ENCODE measurements at regions not wholly inside any gene's neighbourhood (a gene's known extent, or its start where the extent isn't known, plus 50 kb on each side); places are given as distances from the start of the nearest gene placed in this dataset.

DNA sequence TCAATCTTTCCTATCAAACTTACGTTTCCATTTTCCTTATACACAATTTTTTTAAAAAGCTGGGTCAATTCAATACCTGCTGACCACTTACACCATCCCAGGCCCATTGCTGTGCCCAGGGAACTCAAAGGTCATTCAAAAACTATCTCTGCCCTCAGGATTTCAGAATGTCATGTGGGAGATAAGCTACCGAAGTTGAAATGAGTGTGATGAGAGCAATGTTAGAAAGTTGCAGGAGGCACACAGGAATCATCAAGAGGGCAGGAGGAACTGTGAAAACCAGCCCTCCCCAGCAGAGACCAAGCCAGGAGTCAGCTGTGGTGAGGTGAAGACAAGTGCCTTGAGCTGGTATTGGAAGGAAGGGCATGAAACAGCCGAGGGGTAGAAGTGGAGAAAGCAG is 195.9 kb downstream of the HS3ST3A1 start:
- Histone ChIP-seq H3K4me1 (ENCODE audit: control insufficient read depth, extremely low read depth, insufficient read depth, low read length) (no peaks in the 10 kb centered on the region), H3K4me3 (replicated peaks in 1 of 3; ENCODE audit: insufficient read depth in 1 of 3, low read depth in 1 of 3, low read length in 3 of 3) (no peak overlapping the region), H3K4me2 (ENCODE audit: insufficient read depth, low read length) (no peak overlapping the region), H3K79me2 (ENCODE audit: control insufficient read depth, insufficient read depth, low read length) (no peaks in the 10 kb centered on the region), H3K36me3 (ENCODE audit: control insufficient read depth in 2 of 2, extremely low read depth in 1 of 2, insufficient read depth in 2 of 2, low read length in 2 of 2) (no peaks in the 10 kb centered on the region), H2AFZ (ENCODE audit: low read depth, low read length) (no peak overlapping the region), H3K9me3 (replicated peaks; ENCODE audit: control insufficient read depth, insufficient read depth, low read length) (peaks cover 3% of the 10 kb centered on the region), H3K27ac (ENCODE audit: insufficient read depth, low read depth, low read length) (no peak overlapping the region), H3K27me3 (ENCODE audit: control insufficient read depth in 2 of 2, insufficient read depth in 2 of 2, low read length in 2 of 2) (no peaks in the 10 kb centered on the region), H3K9ac (replicated peaks; ENCODE audit: extremely low read depth, insufficient read depth, low read length) (no peak overlapping the region), H3K9me1 (replicated peaks; ENCODE audit: control insufficient read depth, extremely low read depth, insufficient read depth, low read length) (no peaks in the 10 kb centered on the region), H4K20me1 (replicated peaks; ENCODE audit: control insufficient read depth, extremely low read depth, insufficient read depth, low read length) (no peaks in the 10 kb centered on the region)
- DNase-seq (ENCODE audit: low read depth, low spot score) (no peak), FAIRE-seq (no peak)
- CTCF ChIA-PET: no interaction called here
- POLR2A ChIA-PET: no interaction called here
- no peak for TF ChIP-seq POLR2AphosphoS5 (IDR thresholded peaks at IDR 0.05; ENCODE audit: insufficient read depth, low read depth, low read length)
- no TSS peak for BruUV-seq (replicated peaks)
- intact Hi-C loops (cut with micrococcal nuclease): no loop called here
- dilution Hi-C loops (cut with MboI; ENCODE audit: extremely low pct_ligation_motif_present, low sequenced_read_pairs): no loop called here

DNA sequence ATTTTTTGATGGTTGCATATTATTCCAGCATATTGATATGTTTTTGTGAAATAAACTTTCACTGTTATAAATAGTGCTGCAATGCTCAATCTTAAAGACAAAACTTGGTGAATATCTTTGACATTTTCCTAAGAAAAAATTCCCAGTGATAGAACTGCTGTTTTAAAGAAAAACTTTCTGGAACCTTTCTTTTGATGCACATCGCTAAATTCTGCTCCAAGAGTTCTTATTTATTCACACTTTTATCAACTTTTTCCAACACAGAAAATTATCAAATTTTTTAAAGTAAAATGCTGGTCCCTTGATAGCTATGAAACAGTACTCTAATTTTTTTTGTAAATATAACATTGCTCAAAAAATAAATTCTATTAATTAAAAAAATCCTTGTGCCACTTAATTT is 196.6 kb downstream of the HS3ST3A1 start:
- Histone ChIP-seq H3K27me3 (ENCODE audit: control insufficient read depth in 2 of 2, insufficient read depth in 2 of 2, low read length in 2 of 2) (no peaks in the 10 kb centered on the region), H3K9me1 (replicated peaks; ENCODE audit: control insufficient read depth, extremely low read depth, insufficient read depth, low read length) (no peaks in the 10 kb centered on the region), H3K4me3 (replicated peaks in 1 of 3; ENCODE audit: insufficient read depth in 1 of 3, low read depth in 1 of 3, low read length in 3 of 3) (no peak overlapping the region), H3K9ac (replicated peaks; ENCODE audit: extremely low read depth, insufficient read depth, low read length) (no peak overlapping the region), H3K79me2 (ENCODE audit: control insufficient read depth, insufficient read depth, low read length) (no peaks in the 10 kb centered on the region), H2AFZ (ENCODE audit: low read depth, low read length) (no peak overlapping the region), H4K20me1 (replicated peaks; ENCODE audit: control insufficient read depth, extremely low read depth, insufficient read depth, low read length) (no peaks in the 10 kb centered on the region), H3K36me3 (ENCODE audit: control insufficient read depth in 2 of 2, extremely low read depth in 1 of 2, insufficient read depth in 2 of 2, low read length in 2 of 2) (no peaks in the 10 kb centered on the region), H3K4me1 (ENCODE audit: control insufficient read depth, extremely low read depth, insufficient read depth, low read length) (no peaks in the 10 kb centered on the region), H3K9me3 (replicated peaks; ENCODE audit: control insufficient read depth, insufficient read depth, low read length) (peaks cover 3% of the 10 kb centered on the region), H3K4me2 (ENCODE audit: insufficient read depth, low read length) (no peak overlapping the region), H3K27ac (ENCODE audit: insufficient read depth, low read depth, low read length) (no peak overlapping the region)
- POLR2A ChIA-PET: no interaction called here
- dilution Hi-C loops (cut with MboI; ENCODE audit: extremely low pct_ligation_motif_present, low sequenced_read_pairs) (no loop called here), intact Hi-C loops (cut with micrococcal nuclease) (no loop called here)
- FAIRE-seq: no peak
- DNase-seq (ENCODE audit: low read depth, low spot score): no peak
- CTCF ChIA-PET: no interaction called here
- TF ChIP-seq, protein P1, sequence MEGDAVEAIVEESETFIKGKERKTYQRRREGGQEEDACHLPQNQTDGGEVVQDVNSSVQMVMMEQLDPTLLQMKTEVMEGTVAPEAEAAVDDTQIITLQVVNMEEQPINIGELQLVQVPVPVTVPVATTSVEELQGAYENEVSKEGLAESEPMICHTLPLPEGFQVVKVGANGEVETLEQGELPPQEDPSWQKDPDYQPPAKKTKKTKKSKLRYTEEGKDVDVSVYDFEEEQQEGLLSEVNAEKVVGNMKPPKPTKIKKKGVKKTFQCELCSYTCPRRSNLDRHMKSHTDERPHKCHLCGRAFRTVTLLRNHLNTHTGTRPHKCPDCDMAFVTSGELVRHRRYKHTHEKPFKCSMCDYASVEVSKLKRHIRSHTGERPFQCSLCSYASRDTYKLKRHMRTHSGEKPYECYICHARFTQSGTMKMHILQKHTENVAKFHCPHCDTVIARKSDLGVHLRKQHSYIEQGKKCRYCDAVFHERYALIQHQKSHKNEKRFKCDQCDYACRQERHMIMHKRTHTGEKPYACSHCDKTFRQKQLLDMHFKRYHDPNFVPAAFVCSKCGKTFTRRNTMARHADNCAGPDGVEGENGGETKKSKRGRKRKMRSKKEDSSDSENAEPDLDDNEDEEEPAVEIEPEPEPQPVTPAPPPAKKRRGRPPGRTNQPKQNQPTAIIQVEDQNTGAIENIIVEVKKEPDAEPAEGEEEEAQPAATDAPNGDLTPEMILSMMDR (IDR thresholded peaks at IDR 0.05; ENCODE audit: extremely low read depth in 1 of 2, insufficient read depth in 1 of 2, low read depth in 1 of 2, low read length in 2 of 2): no peak
- BruUV-seq (replicated peaks): no TSS peak

All from endothelial cell of umbilical vein (primary cell).